IPS DF 6.9 (cell line): ENCODE measurements at regions not wholly inside any gene's neighbourhood (a gene's known extent, or its start where the extent isn't known, plus 50 kb on each side); places are given as distances from the start of the nearest gene placed in this dataset.

Experiments used
- DNase-seq: peaks from one replicate; pipeline ENCODE4 v3.0.0-alpha.2; 2013; ENCODE audit warnings: low read depth, low spot score
- H3K27ac ChIP-seq: one replicate; pipeline ENCODE4 v1.5.1; 2013; ENCODE audit warnings: low read length, control low read depth
- H3K27me3 ChIP-seq: 2 replicates; pipeline ENCODE4 v1.6.1; 2013; ENCODE audit warnings: mild to moderate bottlenecking, low read length; ENCODE audit not compliant: control insufficient read depth, insufficient read depth
- H3K36me3 ChIP-seq: 2 replicates; pipeline ENCODE4 v1.6.1; 2013; ENCODE audit warnings: low read length; ENCODE audit not compliant: control insufficient read depth, insufficient read depth
- H3K4me1 ChIP-seq: 2 replicates; pipeline ENCODE4 v1.6.1; 2013; ENCODE audit warnings: low read length; ENCODE audit not compliant: control insufficient read depth, insufficient read depth
- H3K4me3 ChIP-seq: 2 replicates; pipeline ENCODE4 v1.5.1; 2013; ENCODE audit warnings: mild to moderate bottlenecking, low read length
- H3K9me3 ChIP-seq: 2 replicates; pipeline ENCODE4 v1.6.1; 2013; ENCODE audit warnings: low read length, inconsistent platforms; ENCODE audit not compliant: control insufficient read depth, insufficient read depth
- WGBS: extraction: QIAGEN DNeasy Blood & Tissue Kit; methylation state at CpG from one replicate; pipeline ENCODE4 v1.1.7; 2013; ENCODE audit warnings: mixed read lengths, missing lambda C conversion rate; ENCODE audit not compliant: insufficient read length, insufficient coverage; 5-methylcytosine and 5-hydroxymethylcytosine counted together

GRCh38 chr10:131433568-131433967, 122.0 kb upstream of the TCERG1L start:
- Histone ChIP-seq H3K27me3 (no peaks in the 10 kb centered on the region), H3K9me3 (peaks cover 37% of the 10 kb centered on the region), H3K4me1 (no peaks in the 10 kb centered on the region), H3K27ac (no peak overlapping the region), H3K36me3 (no peaks in the 10 kb centered on the region), H3K4me3 (no peak overlapping the region)
- no CpG with 5 or more reads among the region's 8 CpGs for WGBS
- DNase-seq: no peak

- no peaks in the 10 kb centered on the region for H3K4me1 ChIP-seq
- H3K9me3 ChIP-seq: peaks cover 34% of the 10 kb centered on the region
- no peak overlapping the region for H3K27ac ChIP-seq
- no peaks in the 10 kb centered on the region for H3K36me3 ChIP-seq
- H3K4me3 ChIP-seq: no peak overlapping the region
- H3K27me3 ChIP-seq: no peaks in the 10 kb centered on the region
- DNase-seq: no peak
- no CpG with 5 or more reads among the region's 9 CpGs for WGBS
Observed at GRCh38 chr10:131435232-131435631, 123.7 kb upstream of the TCERG1L start.

- DNase-seq: no peak
- H3K27ac ChIP-seq: no peak overlapping the region
- H3K4me3 ChIP-seq: no peak overlapping the region
- H3K27me3 ChIP-seq: no peaks in the 10 kb centered on the region
- no CpG with 5 or more reads among the region's 18 CpGs for WGBS
- H3K36me3 ChIP-seq: no peaks in the 10 kb centered on the region; the same call in 1 of the 2 replicates
- peaks cover 37% of the 10 kb centered on the region for H3K9me3 ChIP-seq
- H3K4me1 ChIP-seq: no peaks in the 10 kb centered on the region
Observed at GRCh38 chr10:131435760-131436457, 124.4 kb upstream of the TCERG1L start.

GRCh38 chr10:131436458-131436857, 124.9 kb upstream of the TCERG1L start:
- peaks cover 41% of the 10 kb centered on the region for H3K9me3 ChIP-seq
- WGBS: no CpG with 5 or more reads among the region's 4 CpGs
- H3K4me3 ChIP-seq: no peak overlapping the region
- no peak overlapping the region for H3K27ac ChIP-seq
- no peaks in the 10 kb centered on the region; the same call in 1 of the 2 replicates for H3K36me3 ChIP-seq
- DNase-seq: no peak
- H3K27me3 ChIP-seq: no peaks in the 10 kb centered on the region
- no peaks in the 10 kb centered on the region for H3K4me1 ChIP-seq

- no CpG with 5 or more reads among the region's 13 CpGs for WGBS
- H3K4me3 ChIP-seq: no peak overlapping the region
- H3K27ac ChIP-seq: no peak overlapping the region
- peaks cover 37% of the 10 kb centered on the region for H3K9me3 ChIP-seq
- DNase-seq: no peak
- no peaks in the 10 kb centered on the region for H3K4me1 ChIP-seq
- H3K27me3 ChIP-seq: no peaks in the 10 kb centered on the region
- H3K36me3 ChIP-seq: no peaks in the 10 kb centered on the region; the same call in 1 of the 2 replicates
Observed at GRCh38 chr10:131437556-131438475, 126.3 kb upstream of the TCERG1L start.

- Histone ChIP-seq H3K27ac (no peak overlapping the region), H3K4me3 (no peak overlapping the region), H3K27me3 (no peaks in the 10 kb centered on the region), H3K9me3 (peaks cover 37% of the 10 kb centered on the region), H3K4me1 (no peaks in the 10 kb centered on the region), H3K36me3 (no peaks in the 10 kb centered on the region; the same call in 1 of the 2 replicates)
- no peak for DNase-seq
- WGBS: 100% methylated on average over 1 of the region's 4 CpGs
Observed at GRCh38 chr10:131438665-131439064, 127.1 kb upstream of the TCERG1L start.

GRCh38 chr10:131439705-131440104, 128.2 kb upstream of the TCERG1L start:
- H3K27me3 ChIP-seq: no peaks in the 10 kb centered on the region
- WGBS: no CpG with 5 or more reads among the region's 6 CpGs
- no peak overlapping the region for H3K4me3 ChIP-seq
- H3K36me3 ChIP-seq: no peaks in the 10 kb centered on the region; the same call in 1 of the 2 replicates
- H3K27ac ChIP-seq: no peak overlapping the region
- no peaks in the 10 kb centered on the region for H3K4me1 ChIP-seq
- H3K9me3 ChIP-seq: peaks cover 38% of the 10 kb centered on the region
- no peak for DNase-seq

- Histone ChIP-seq H3K27me3 (no peaks in the 10 kb centered on the region), H3K36me3 (no peaks in the 10 kb centered on the region; the same call in 1 of the 2 replicates), H3K4me3 (no peak overlapping the region), H3K27ac (no peak overlapping the region), H3K9me3 (peaks cover 42% of the 10 kb centered on the region), H3K4me1 (no peaks in the 10 kb centered on the region)
- WGBS: no CpG with 5 or more reads among the region's 33 CpGs
- no peak for DNase-seq
Observed at GRCh38 chr10:131440405-131441360, 129.2 kb upstream of the TCERG1L start.

- H3K36me3 ChIP-seq: no peaks in the 10 kb centered on the region; the same call in 1 of the 2 replicates
- H3K27ac ChIP-seq: no peak overlapping the region
- H3K4me3 ChIP-seq: no peak overlapping the region
- H3K9me3 ChIP-seq: peaks cover 37% of the 10 kb centered on the region
- no peak for DNase-seq
- H3K4me1 ChIP-seq: no peaks in the 10 kb centered on the region
- WGBS: no CpG with 5 or more reads among the region's 8 CpGs
- H3K27me3 ChIP-seq: no peaks in the 10 kb centered on the region
Observed at GRCh38 chr10:131442271-131442670, 130.8 kb upstream of the TCERG1L start.

GRCh38 chr10:131444286-131444685, 132.8 kb upstream of the TCERG1L start:
- H3K4me3 ChIP-seq: no peak overlapping the region
- no peak for DNase-seq
- peaks cover 31% of the 10 kb centered on the region for H3K9me3 ChIP-seq
- no peaks in the 10 kb centered on the region for H3K27me3 ChIP-seq
- no peaks in the 10 kb centered on the region for H3K4me1 ChIP-seq
- H3K36me3 ChIP-seq: no peaks in the 10 kb centered on the region; the same call in 1 of the 2 replicates
- no peak overlapping the region for H3K27ac ChIP-seq
